H1 (cell line): ENCODE measurements at regions not wholly inside any gene's neighbourhood (a gene's known extent, or its start where the extent isn't known, plus 50 kb on each side); places are given as distances from the start of the nearest gene placed in this dataset.

ENCODE experiments used
- CTCF ChIA-PET: fragments of 300-600 bp; sonication (Branson Sonifier 250); formaldehyde crosslinking; loops from one replicate; lab custom pipeline; 2021; ENCODE audit not compliant: partially characterized antibody; lab: Charles Lee
- POLR2A ChIA-PET: fragments of 300-600 bp; sonication (Branson Sonifier 250); formaldehyde crosslinking; loops from one replicate; lab custom pipeline; 2021; ENCODE audit warnings: inconsistent platforms; ENCODE audit not compliant: partially characterized antibody; lab: Charles Lee
- DNase-seq, 2 experiments: peaks; one replicate each; pipeline versions ENCODE4 v3.0.0 to v3.0.0-alpha.2; 2010 to 2022; ENCODE audit warnings: low spot score in 2 of 2, low read depth in 1 of 2, mixed read lengths in 1 of 2
- FAIRE-seq: peaks from 2 replicates; lab custom pipeline; 2011; peaks lifted over from hg19 to GRCh38; lab: Jason Lieb, UNC
- H2AFZ ChIP-seq: 2 replicates; pipeline ENCODE4 v1.8.1; 2012; ENCODE audit warnings: low read length, inconsistent platforms
- H2AK5ac ChIP-seq: 2 replicates; pipeline ENCODE4 v1.6.1; 2013; ENCODE audit warnings: low read depth, low read length
- H2BK120ac ChIP-seq: replicated peaks from 2 replicates; pipeline ENCODE3; 2013; ENCODE audit warnings: low read depth, low read length, inconsistent platforms
- H2BK12ac ChIP-seq: 2 replicates; pipeline ENCODE4 v1.6.1; 2013; ENCODE audit warnings: low read depth, low read length
- H2BK15ac ChIP-seq: 2 replicates; pipeline ENCODE4 v1.6.1; 2013; ENCODE audit warnings: low read length
- H2BK20ac ChIP-seq: 2 replicates; pipeline ENCODE4 v1.6.1; 2013; ENCODE audit warnings: low read length
- H2BK5ac ChIP-seq: 2 replicates; pipeline ENCODE4 v1.6.1; 2013; ENCODE audit warnings: low read depth, low read length
- H3K14ac ChIP-seq: 2 replicates; pipeline ENCODE4 v1.6.1; 2013; ENCODE audit warnings: inconsistent platforms; ENCODE audit not compliant: insufficient read length
- H3K18ac ChIP-seq: 2 replicates; pipeline ENCODE4 v1.6.1; 2013; ENCODE audit warnings: low read length; ENCODE audit errors: extremely low read depth
- H3K23ac ChIP-seq: 2 replicates; pipeline ENCODE4 v1.6.1; 2013; ENCODE audit warnings: inconsistent platforms; ENCODE audit not compliant: insufficient read length
- H3K23me2 ChIP-seq: 2 replicates; pipeline ENCODE4 v1.6.1; 2013; ENCODE audit warnings: low read depth, low read length
- H3K27ac ChIP-seq: 2 replicates; pipeline ENCODE4 v1.6.1; 2011; ENCODE audit warnings: low read depth, low read length, inconsistent platforms
- H3K27me3 ChIP-seq, 4 experiments: replicated peaks in 1 of 4; 1 replicate in 1 of 4; 2 replicates in 3 of 4; pipeline versions ENCODE4 v1.6.1 to v1.8.1; 2011 to 2013; ENCODE audit warnings: low read length in 3 of 4, mild to moderate bottlenecking in 3 of 4, inconsistent platforms in 2 of 4, mixed read lengths in 2 of 4, moderate library complexity in 1 of 4; ENCODE audit not compliant: control insufficient read depth in 3 of 4, insufficient read depth in 3 of 4; ENCODE audit errors: extremely low read depth in 1 of 4
- H3K36me3 ChIP-seq, 4 experiments: 2 replicates each; pipeline versions ENCODE4 v1.6.1 to v1.8.1; 2011 to 2013; ENCODE audit warnings: mild to moderate bottlenecking in 4 of 4, low read length in 3 of 4, moderate library complexity in 2 of 4, control low read depth in 1 of 4, inconsistent platforms in 1 of 4; ENCODE audit not compliant: insufficient read depth in 4 of 4, control insufficient read depth in 2 of 4
- H3K4ac ChIP-seq: replicated peaks from 2 replicates; pipeline ENCODE3; 2013; ENCODE audit warnings: low read length, low read depth, mixed read lengths, inconsistent platforms; ENCODE audit not compliant: insufficient read length
- H3K4me1 ChIP-seq, 4 experiments: replicated peaks in 1 of 4; 1 replicate in 1 of 4; 2 replicates in 3 of 4; pipeline versions ENCODE4 v1.6.1 to v1.8.1; 2011 to 2013; ENCODE audit warnings: low read length in 3 of 4, inconsistent platforms in 2 of 4, mixed read lengths in 1 of 4; ENCODE audit not compliant: insufficient read depth in 4 of 4, control insufficient read depth in 3 of 4
- H3K4me2 ChIP-seq, 2 experiments: 2 replicates each; pipeline versions ENCODE4 v1.6.1 to v1.8.1; 2011 to 2013; ENCODE audit warnings: low read depth in 2 of 2, low read length in 2 of 2, control low read depth in 1 of 2, inconsistent platforms in 1 of 2, mild to moderate bottlenecking in 1 of 2; ENCODE audit not compliant: insufficient read depth in 1 of 2
- H3K4me3 ChIP-seq, 4 experiments: fragments of 200-600, 300-600 bp in 1 of 4; sonication (generic), shearing (Covaris generic), sonication (Bioruptor Twin) in 1 of 4; 2 replicates each; pipeline versions ENCODE4 v1.5.1 to v1.8.1; 2011 to 2016; ENCODE audit warnings: low read length in 4 of 4, low read depth in 3 of 4, control low read depth in 2 of 4, inconsistent platforms in 2 of 4, mild to moderate bottlenecking in 2 of 4, mixed read lengths in 1 of 4, moderate library complexity in 1 of 4; ENCODE audit not compliant: insufficient read depth in 2 of 4; ENCODE audit errors: extremely low read depth in 1 of 4
- H3K56ac ChIP-seq: replicated peaks from 2 replicates; pipeline ENCODE3; 2013; ENCODE audit warnings: low read depth, mild to moderate bottlenecking, mixed read lengths, low read length, inconsistent platforms; ENCODE audit not compliant: insufficient read length
- H3K79me1 ChIP-seq: 2 replicates; pipeline ENCODE4 v1.6.1; 2013; ENCODE audit warnings: low read depth, low read length, control low read depth
- H3K79me2 ChIP-seq, 2 experiments: 2 replicates each; pipeline versions ENCODE4 v1.6.1 to v1.8.1; 2012 to 2013; ENCODE audit warnings: low read length in 2 of 2, mild to moderate bottlenecking in 2 of 2, inconsistent platforms in 1 of 2; ENCODE audit not compliant: insufficient read depth in 2 of 2, control insufficient read depth in 1 of 2
- H3K9ac ChIP-seq, 4 experiments: replicated peaks in 1 of 4; 1 replicate in 1 of 4; 2 replicates in 3 of 4; pipeline versions ENCODE4 v1.6.1 to v1.8.1; 2011 to 2013; ENCODE audit warnings: low read depth in 3 of 4, low read length in 3 of 4, control low read depth in 2 of 4, mild to moderate bottlenecking in 2 of 4, moderate library complexity in 2 of 4, inconsistent platforms in 1 of 4; ENCODE audit errors: extremely low read depth in 1 of 4
- H3K9me3 ChIP-seq, 2 experiments: 2 replicates each; pipeline versions ENCODE4 v1.6.1 to v1.8.1; 2012 to 2013; ENCODE audit warnings: mild to moderate bottlenecking in 2 of 2, moderate library complexity in 2 of 2, control low read depth in 1 of 2, inconsistent platforms in 1 of 2, low read depth in 1 of 2, low read length in 1 of 2, mixed read lengths in 1 of 2; ENCODE audit not compliant: insufficient read depth in 2 of 2
- H4K20me1 ChIP-seq, 2 experiments: replicated peaks in 1 of 2; 2 replicates each; pipeline versions ENCODE3 to v1.8.1; 2011 to 2013; ENCODE audit warnings: inconsistent platforms in 2 of 2, low read length in 2 of 2, mild to moderate bottlenecking in 1 of 2; ENCODE audit not compliant: insufficient read depth in 2 of 2, control insufficient read depth in 1 of 2
- H4K5ac ChIP-seq: 2 replicates; pipeline ENCODE4 v1.6.1; 2013; ENCODE audit warnings: low read length, low read depth, mixed read lengths, inconsistent platforms; ENCODE audit not compliant: insufficient read length
- H4K8ac ChIP-seq: 2 replicates; pipeline ENCODE4 v1.8.0; 2013; ENCODE audit warnings: mild to moderate bottlenecking, moderate library complexity, low read length, inconsistent platforms; ENCODE audit not compliant: insufficient read depth; ENCODE audit errors: extremely low read depth
- H4K91ac ChIP-seq: replicated peaks from 2 replicates; pipeline ENCODE3; 2013; ENCODE audit warnings: low read length, mixed read lengths, inconsistent platforms; ENCODE audit not compliant: insufficient read length
- NRF1 ChIP-seq: IDR thresholded peaks from 2 replicates; pipeline ENCODE4 v1.6.1; 2011; ENCODE audit warnings: mild to moderate bottlenecking, low read depth, low read length, improper control_type of control experiment
- WGBS, 2 experiments: shearing (Covaris generic) in 1 of 2; methylation state at CpG; one replicate each; pipeline versions ENCODE4 v1.1.6 to v1.1.7; 2013 to 2015; ENCODE audit warnings: low lambda C conversion rate in 2 of 2, mixed read lengths in 2 of 2, inconsistent platforms in 1 of 2, low coverage in 1 of 2, missing lambda C conversion rate in 1 of 2; ENCODE audit not compliant: insufficient replicate concordance in 2 of 2, insufficient coverage in 1 of 2, insufficient read length in 1 of 2; ENCODE audit errors: extremely low coverage in 1 of 2, missing lambda C conversion rate in 1 of 2; 5-methylcytosine and 5-hydroxymethylcytosine counted together

DNA sequence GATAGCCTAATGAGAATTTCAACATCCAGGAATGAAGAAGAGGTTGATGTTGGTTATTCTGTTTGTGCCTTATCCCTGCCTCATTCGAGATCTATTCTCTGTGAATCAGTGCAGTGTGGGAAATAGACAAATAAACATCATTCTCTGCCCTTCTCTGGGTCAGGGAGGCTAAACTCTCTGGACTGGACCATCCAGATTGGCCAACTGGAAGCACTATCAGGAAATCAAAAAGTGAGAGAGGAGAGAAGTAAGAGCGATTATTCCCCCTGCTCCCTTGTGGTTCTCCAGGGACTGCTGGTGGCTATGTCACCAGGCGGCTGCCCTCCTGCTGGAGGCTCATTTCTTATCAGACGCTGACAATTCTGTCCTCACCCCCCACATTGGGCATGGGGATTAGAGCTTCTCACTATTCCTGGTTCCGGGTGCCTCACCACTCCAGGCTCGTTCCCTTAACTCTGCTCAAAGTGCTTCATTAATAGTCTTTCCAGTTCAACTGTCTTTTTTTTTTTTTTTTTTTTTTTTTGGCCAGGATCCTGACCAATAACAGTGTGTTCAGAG lies 201.7 kb upstream of the RREB1 start:
- H3K23me2 ChIP-seq, result no peaks in the 10 kb centered on the region
- no peak overlapping the region for H3K18ac ChIP-seq
- no peaks in the 10 kb centered on the region for H3K79me1 ChIP-seq
- H3K4me3 ChIP-seq, result no peak overlapping the region
- no peaks in the 10 kb centered on the region for H3K79me2 ChIP-seq
- WGBS, 2 experiments, result 74% methylated on average over 6 of the region's 6 CpGs; no CpG with 5 or more reads in 1 of the 2 experiments
- H4K8ac ChIP-seq, result no peak overlapping the region
- CTCF ChIA-PET, result interaction anchor here (0.8 kb wide), 1 partner anchor 147 kb away, joined by 3 read pairs; no protein-coding TSS in a partner anchor
- H2AFZ ChIP-seq, result no peak overlapping the region
- no peak overlapping the region for H3K23ac ChIP-seq
- H3K14ac ChIP-seq, result no peak overlapping the region
- no peak for FAIRE-seq
- no peak overlapping the region for H2BK12ac ChIP-seq
- no peak overlapping the region for H2BK5ac ChIP-seq
- H3K36me3 ChIP-seq, result no peaks in the 10 kb centered on the region
- no peaks in the 10 kb centered on the region for H4K20me1 ChIP-seq
- no peak overlapping the region for H2BK20ac ChIP-seq
- POLR2A ChIA-PET, result no interaction called here
- H3K9ac ChIP-seq, result no peak overlapping the region
- H2BK120ac ChIP-seq, result no peak overlapping the region
- H3K56ac ChIP-seq, result no peak overlapping the region
- TF ChIP-seq NRF1, result no peak
- TF ChIP-seq, all 59 proteins: peak for 0
- H3K4me1 ChIP-seq, result 0 out of 7 replicates have a peak, but pooled peaks cover 0 to 2% (median 0%) of the 10 kb centered on the region in 4 experiments
- H3K27me3 ChIP-seq, result no peaks in the 10 kb centered on the region
- H2BK15ac ChIP-seq, result no peak overlapping the region
- no peak overlapping the region for H3K4me2 ChIP-seq
- no peak for DNase-seq
- no peak overlapping the region for H3K27ac ChIP-seq
- H4K5ac ChIP-seq, result no peak overlapping the region
- no peak overlapping the region for H4K91ac ChIP-seq
- no peak overlapping the region for H3K4ac ChIP-seq
- no peaks in the 10 kb centered on the region for H3K9me3 ChIP-seq
- no peak overlapping the region for H2AK5ac ChIP-seq
